IgD-negative memory B cell (primary cell): ENCODE measurements at regions not wholly inside any gene's neighbourhood (a gene's known extent, or its start where the extent isn't known, plus 50 kb on each side); places are given as distances from the start of the nearest gene placed in this dataset.

ENCODE experiments used
- H3K27ac Mint-ChIP-seq, 3 donors: one replicate each; pipeline ENCODE4 v1.8.0; 2020 to 2022; ENCODE audit warnings: mild to moderate bottlenecking in 3 of 3, mixed read lengths in 3 of 3, moderate library complexity in 1 of 3
- H3K27me3 Mint-ChIP-seq: one replicate; pipeline ENCODE4 v1.8.0; 2021; ENCODE audit warnings: mixed read lengths
- H3K36me3 Mint-ChIP-seq: one replicate; pipeline ENCODE4 v1.8.0; 2020; ENCODE audit warnings: mild to moderate bottlenecking, mixed read lengths
- H3K4me1 Mint-ChIP-seq, 3 donors: one replicate each; pipeline ENCODE4 v1.8.0; 2020 to 2022; ENCODE audit warnings: mixed read lengths in 3 of 3, mild to moderate bottlenecking in 1 of 3
- H3K4me3 Mint-ChIP-seq, 4 donors: one replicate each; pipeline ENCODE4 v1.8.0; 2020 to 2022; ENCODE audit warnings: mild to moderate bottlenecking in 4 of 4, mixed read lengths in 4 of 4, moderate library complexity in 3 of 4
- H3K9me3 Mint-ChIP-seq, 3 donors: one replicate each; pipeline ENCODE4 v1.8.0; 2020 to 2021; ENCODE audit warnings: mixed read lengths in 3 of 3, mild to moderate bottlenecking in 1 of 3

DNA sequence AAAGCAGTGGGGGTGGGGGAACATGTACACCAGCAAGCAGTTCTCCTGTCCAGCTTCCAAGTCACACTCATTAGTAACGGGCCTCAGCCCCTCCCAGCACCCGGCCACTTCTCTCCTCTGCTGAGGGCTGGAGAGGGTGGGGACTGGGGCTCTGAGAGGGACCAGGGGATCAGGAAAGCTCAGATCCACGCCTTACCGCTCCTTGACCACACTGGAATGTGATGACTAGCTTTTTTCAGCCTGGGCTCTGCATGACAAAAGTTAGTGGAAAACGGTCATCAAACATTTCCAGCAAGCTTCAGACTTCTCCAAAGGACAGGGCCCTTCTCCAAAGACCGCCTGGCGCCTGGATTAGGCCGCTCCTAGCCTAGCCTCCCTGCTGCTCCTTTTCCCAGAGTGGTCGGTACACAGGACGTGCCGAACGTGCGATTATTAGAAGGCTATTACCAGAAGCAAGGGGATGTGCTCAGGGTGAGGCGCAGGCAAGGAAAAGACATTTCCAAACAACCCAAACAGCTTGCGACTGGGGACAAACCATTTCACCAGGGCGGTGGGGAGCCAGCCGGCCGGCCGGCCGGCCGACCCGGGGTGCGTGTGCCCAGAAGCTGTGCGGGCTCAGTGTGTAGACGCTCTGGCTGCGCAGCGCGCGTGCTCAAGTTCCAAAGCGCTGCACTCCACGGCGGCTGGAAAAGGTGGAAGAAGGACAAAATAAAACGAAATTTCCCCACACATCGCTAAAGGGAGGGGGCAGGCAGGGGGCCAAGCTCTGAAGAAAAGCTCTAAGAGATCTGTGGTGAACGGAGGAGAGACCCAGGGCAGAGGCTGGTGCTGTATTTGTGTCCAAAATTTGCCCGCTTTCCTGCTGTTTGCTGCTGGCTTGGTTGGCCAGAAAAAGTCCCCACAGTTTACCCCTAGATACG lies 51.0 kb upstream of the SSR3 start:
- Mint-ChIP-seq H3K9me3 (peaks cover 0 to 3% (median 0%) of the 10 kb centered on the region in 3 donors), H3K27ac (no peak overlapping the region), H3K4me1 (peaks cover 2 to 9% (median 4%) of the 10 kb centered on the region in 3 donors), H3K27me3 (no peaks in the 10 kb centered on the region), H3K36me3 (no peaks in the 10 kb centered on the region), H3K4me3 (peak overlapping the region; percentile 63 to 90 (median 76))

DNA sequence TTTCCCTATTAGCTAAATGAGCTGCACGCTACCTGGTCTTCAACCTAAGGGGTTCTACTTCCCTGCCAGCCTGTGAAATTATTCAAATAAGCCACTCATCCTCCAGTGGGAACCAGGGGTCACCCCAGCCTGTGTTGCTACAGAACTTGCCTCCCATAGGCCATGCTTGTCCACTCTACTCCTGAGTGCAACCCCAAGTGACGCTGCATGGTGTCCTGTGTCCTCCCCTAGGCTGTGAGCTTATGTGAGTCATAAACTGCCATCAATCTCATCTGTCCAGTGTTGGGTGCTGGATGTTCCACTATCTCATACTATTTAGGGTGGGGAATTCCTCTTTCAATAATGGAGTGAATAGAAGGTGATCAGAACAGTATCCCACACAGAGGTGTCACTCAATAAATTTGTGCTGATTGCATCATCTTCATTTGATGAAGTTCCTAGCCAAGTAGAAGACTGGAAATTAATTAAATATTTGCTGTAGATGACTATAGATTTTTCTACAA lies 49.8 kb upstream of the SSR3 start:
- H3K36me3 Mint-ChIP-seq: no peaks in the 10 kb centered on the region
- H3K27ac Mint-ChIP-seq: no peak overlapping the region
- peaks cover 0 to 3% (median 0%) of the 10 kb centered on the region in 3 donors for H3K9me3 Mint-ChIP-seq
- H3K27me3 Mint-ChIP-seq: no peaks in the 10 kb centered on the region
- no peak overlapping the region for H3K4me3 Mint-ChIP-seq
- H3K4me1 Mint-ChIP-seq: peaks cover 2 to 5% (median 2%) of the 10 kb centered on the region in 3 donors
